Mesodermal cell (in vitro differentiated cells): ENCODE measurements at regions not wholly inside any gene's neighbourhood (a gene's known extent, or its start where the extent isn't known, plus 50 kb on each side); places are given as distances from the start of the nearest gene placed in this dataset.

ENCODE experiments used
- H3K27ac ChIP-seq: 2 replicates; pipeline ENCODE4 v1.7.0; 2013; ENCODE audit warnings: mild to moderate bottlenecking, low read depth, low read length, moderate library complexity; ENCODE audit not compliant: severe bottlenecking
- H3K36me3 ChIP-seq: 2 replicates; pipeline ENCODE4 v1.7.1; 2013; ENCODE audit warnings: mild to moderate bottlenecking, low read length, moderate library complexity; ENCODE audit not compliant: control insufficient read depth, insufficient read depth
- H3K4me1 ChIP-seq: one replicate; pipeline ENCODE4 v1.7.1; 2013; ENCODE audit warnings: mild to moderate bottlenecking, low read length; ENCODE audit not compliant: insufficient read depth, control insufficient read depth, poor library complexity, severe bottlenecking
- H3K4me3 ChIP-seq: 2 replicates; pipeline ENCODE4 v1.7.0; 2013; ENCODE audit warnings: low read length, control low read depth, mild to moderate bottlenecking; ENCODE audit not compliant: insufficient read depth, poor library complexity, severe bottlenecking; ENCODE audit errors: extremely low read depth
- H3K9me3 ChIP-seq: 2 replicates; pipeline ENCODE4 v1.7.1; 2013; ENCODE audit warnings: mild to moderate bottlenecking, low read length, moderate library complexity; ENCODE audit not compliant: control insufficient read depth
- WGBS, 2 experiments: methylation state at CpG; one replicate each; pipeline ENCODE4 v1.1.5; 2013; ENCODE audit warnings: missing lambda C conversion rate in 2 of 2; ENCODE audit not compliant: insufficient coverage in 2 of 2; 5-methylcytosine and 5-hydroxymethylcytosine counted together

DNA sequence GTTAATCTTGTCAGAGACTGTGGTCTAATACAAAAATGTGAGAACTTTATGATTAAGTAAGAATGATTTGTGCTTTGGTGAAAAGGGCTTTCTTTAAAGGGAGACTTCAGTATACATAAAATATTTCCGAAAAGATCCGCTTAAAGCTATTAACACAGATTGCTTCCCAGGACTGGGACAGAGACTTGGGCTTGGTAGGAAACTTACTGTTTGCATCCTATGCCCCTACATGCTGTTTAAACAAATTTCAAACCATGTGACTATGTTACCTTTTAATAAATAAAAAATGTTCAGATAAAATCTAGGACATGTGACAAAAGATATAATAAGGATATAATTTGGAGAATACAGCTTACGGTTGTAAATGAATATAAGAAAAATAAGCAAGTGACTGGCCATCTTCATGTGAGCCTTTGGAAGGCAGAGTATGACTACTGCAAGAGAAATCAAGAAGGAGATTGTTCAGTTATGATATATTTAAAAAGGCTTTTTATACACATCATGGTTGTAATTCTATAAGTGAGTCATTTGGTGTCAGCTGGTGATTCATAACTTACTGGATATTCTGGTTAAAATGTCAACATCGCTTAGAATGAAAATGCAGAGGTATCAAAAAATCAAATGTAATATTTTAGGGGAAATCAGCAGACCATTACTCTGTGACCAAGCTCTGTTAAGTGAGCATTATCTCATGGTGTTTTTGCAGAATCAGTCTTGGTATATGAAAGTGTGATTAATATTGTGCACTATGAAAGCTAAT, 234.7 kb upstream of the E2F7 start:
- H3K4me3 ChIP-seq = no peak overlapping the region
- H3K4me1 ChIP-seq = no peaks in the 10 kb centered on the region
- no peaks in the 10 kb centered on the region for H3K36me3 ChIP-seq
- 80 to 87% methylated on average over 1 to 4 of the region's 4 CpGs for WGBS, 2 experiments
- H3K27ac ChIP-seq = no peak overlapping the region
- H3K9me3 ChIP-seq = no peaks in the 10 kb centered on the region

DNA sequence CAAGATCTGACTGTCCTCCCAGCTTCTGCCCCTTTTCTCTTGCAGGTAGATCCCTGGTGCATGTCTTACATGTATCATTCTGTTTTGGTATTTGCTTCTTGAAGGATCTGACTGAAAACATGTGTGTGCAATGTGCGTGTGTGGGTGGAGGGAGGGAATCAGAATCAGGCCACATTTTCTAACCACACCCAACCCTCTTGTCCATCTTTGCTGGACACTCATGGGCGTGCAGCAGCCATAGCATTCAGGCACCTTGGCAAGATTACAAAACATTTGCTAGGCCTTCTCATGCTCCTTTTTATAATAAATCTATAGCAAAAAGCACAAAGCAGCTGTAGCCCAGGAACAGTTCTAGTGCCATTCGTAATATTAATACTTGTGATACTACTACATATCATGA, 233.6 kb upstream of the E2F7 start:
- WGBS, 2 experiments = 100% methylated on average over 1 of the region's 3 CpGs
- Histone ChIP-seq H3K9me3 (no peaks in the 10 kb centered on the region), H3K27ac (no peak overlapping the region), H3K36me3 (no peaks in the 10 kb centered on the region), H3K4me3 (no peak overlapping the region), H3K4me1 (no peaks in the 10 kb centered on the region)

DNA sequence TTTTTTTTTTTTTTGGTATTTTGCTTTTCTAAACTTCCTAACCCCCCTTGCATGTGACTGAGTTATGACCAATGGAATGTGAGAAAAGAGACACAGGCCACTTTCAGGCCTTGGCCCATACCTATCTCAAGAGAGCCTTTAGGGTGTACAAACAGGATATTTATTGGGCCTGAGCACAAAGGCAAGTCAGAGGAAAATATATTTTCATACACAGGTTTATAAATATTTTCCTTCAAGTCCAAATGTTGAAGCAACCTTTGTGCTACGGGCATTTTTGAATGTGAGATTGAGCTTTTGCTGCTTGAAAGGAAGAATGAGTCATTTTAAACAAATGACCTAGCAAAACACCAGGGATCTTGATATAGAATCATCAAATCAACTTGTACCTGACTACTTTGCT, 228.6 kb upstream of the E2F7 start:
- Histone ChIP-seq H3K27ac (no peak overlapping the region), H3K4me1 (peaks cover 4% of the 10 kb centered on the region), H3K9me3 (no peaks in the 10 kb centered on the region), H3K36me3 (no peaks in the 10 kb centered on the region), H3K4me3 (no peak overlapping the region)
- WGBS, 2 experiments = no CpG with 5 or more reads among the region's 1 CpG

DNA sequence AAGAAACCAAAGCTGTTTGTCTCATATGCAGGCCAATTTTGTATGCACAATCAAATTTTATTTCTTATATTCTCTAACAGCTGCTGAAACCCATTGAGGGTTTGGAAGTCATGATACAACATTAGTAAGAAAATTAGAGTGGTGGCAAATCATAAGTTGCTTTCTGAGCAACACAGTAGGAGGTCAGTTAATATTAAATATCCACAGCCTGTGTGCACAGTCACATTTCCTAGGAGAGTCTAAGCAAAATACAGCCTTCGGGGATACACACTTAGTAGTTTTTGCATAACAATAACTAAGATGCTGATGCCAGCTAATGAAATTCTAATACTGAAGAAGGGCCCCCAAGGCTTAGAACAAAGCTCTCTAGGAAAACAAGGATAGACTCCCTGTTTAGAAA, 209.6 kb upstream of the E2F7 start:
- Histone ChIP-seq H3K36me3 (no peaks in the 10 kb centered on the region), H3K27ac (no peak overlapping the region), H3K9me3 (no peaks in the 10 kb centered on the region), H3K4me3 (no peak overlapping the region), H3K4me1 (no peaks in the 10 kb centered on the region)
- WGBS, 2 experiments = no CpG with 5 or more reads among the region's 1 CpG

DNA sequence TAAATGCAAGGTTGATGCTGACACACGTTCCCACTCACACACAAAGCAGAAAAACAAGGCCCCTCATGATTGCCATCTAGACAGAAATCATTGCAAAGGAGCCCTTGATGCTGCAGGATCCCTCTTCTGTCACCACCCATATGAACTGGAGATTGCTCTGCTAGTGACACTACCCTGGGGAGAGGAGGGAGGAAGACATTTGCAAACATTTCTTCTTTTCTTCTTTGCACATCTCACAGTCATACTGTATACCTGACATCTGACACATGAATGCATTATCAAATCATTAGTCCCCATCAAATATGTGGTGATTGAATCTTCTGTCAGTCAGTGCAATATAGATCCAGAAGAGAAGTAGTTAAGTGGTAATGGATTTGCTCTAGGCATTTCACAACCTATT, 208.5 kb upstream of the E2F7 start:
- Histone ChIP-seq H3K4me3 (no peak overlapping the region), H3K9me3 (no peaks in the 10 kb centered on the region), H3K36me3 (no peaks in the 10 kb centered on the region), H3K27ac (no peak overlapping the region), H3K4me1 (no peaks in the 10 kb centered on the region)
- no CpG with 5 or more reads among the region's 1 CpG for WGBS, 2 experiments

DNA sequence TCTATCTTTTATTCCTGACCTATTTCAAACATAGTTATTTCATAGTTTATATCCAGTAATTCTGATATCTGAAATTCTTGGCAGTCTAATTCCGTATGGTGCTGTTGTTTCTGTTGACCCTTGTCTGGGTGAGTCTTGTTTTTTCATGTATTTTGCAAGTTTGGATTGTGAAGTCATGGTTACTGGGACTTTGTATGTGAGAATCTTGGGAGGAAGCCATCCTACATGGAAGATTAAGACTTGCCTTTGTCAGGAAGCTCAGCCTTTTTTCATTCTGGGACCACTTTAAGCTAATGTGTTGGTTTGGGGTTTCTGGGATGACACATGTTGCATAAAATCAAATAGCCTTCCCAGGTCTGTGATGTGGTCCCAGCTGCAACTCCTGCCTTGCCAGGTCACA, 191.6 kb upstream of the E2F7 start:
- Histone ChIP-seq H3K27ac (no peak overlapping the region), H3K36me3 (no peaks in the 10 kb centered on the region)
- WGBS, 2 experiments = no CpG with 5 or more reads among the region's 1 CpG

DNA sequence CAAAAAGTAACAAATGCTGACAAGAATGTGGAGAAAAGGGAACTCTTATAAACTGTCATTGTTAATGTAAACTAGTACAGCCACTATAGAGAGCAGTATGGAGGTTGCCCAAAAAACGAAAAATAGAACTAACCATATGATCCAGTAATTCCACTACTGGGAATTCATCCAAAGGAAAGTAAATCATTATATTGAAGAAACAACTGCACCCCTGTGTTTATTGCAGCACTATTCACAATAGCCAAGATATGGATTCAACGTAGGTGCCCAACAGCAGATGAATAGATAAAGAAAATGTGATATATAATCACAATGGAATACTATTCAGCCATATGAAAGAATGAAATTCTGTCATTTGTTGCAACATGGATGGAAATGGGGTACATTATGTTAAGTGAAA, 188.0 kb upstream of the E2F7 start:
- no CpG with 5 or more reads among the region's 2 CpGs for WGBS, 2 experiments
- no peak overlapping the region for H3K4me3 ChIP-seq
- H3K4me1 ChIP-seq = no peaks in the 10 kb centered on the region
- no peak overlapping the region for H3K27ac ChIP-seq
- no peaks in the 10 kb centered on the region for H3K36me3 ChIP-seq
- no peaks in the 10 kb centered on the region for H3K9me3 ChIP-seq

More for the DNA sequence above, 191.6 kb upstream of the E2F7 start:
- Histone ChIP-seq H3K4me3 (no peak overlapping the region), H3K9me3 (no peaks in the 10 kb centered on the region), H3K4me1 (no peaks in the 10 kb centered on the region)

DNA sequence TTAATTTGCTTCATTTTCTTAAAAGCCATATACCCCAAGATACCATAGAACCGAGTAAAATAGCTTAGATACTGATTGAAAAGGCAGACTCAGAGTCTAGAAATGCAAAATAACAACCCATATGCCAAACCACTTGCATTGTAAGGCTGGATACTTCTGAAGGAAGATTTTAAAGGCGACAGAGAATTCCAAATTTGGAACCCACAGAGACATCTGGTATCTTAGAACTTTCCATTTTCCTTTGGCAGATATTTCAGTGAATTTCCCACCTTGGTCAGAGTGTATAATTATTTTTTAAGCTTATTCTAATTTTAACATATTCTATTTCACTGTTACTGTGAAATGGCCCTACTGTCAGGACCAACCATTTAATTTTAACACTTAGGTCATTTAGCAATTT, 186.4 kb upstream of the E2F7 start:
- no peak overlapping the region for H3K27ac ChIP-seq
- no peaks in the 10 kb centered on the region for H3K4me1 ChIP-seq
- no peak overlapping the region for H3K4me3 ChIP-seq
- H3K9me3 ChIP-seq = no peaks in the 10 kb centered on the region
- whole genome bisulfite sequencing, 2 experiments = no CpG with 5 or more reads among the region's 2 CpGs
- H3K36me3 ChIP-seq = no peaks in the 10 kb centered on the region

DNA sequence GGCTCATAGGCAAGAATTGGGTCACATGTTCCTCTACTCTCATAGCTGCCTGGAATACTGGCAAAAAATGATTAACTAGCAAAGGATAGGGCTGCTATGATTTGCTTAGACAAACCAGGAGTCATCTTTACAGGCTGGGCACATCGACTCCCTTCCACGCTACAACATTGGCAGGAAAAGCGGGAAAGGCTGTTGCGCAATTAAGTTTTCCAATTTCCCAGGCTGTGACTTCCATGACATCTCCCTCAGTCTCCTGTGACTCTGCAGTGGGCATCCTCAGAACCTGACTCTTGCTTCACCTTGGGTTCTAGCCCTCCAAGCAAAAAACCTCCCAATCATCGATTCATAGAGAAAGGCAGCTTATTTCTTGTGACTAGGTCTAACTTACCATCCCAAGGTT, 184.5 kb upstream of the E2F7 start:
- Histone ChIP-seq H3K4me1 (no peaks in the 10 kb centered on the region), H3K27ac (no peak overlapping the region), H3K36me3 (no peaks in the 10 kb centered on the region), H3K9me3 (no peaks in the 10 kb centered on the region), H3K4me3 (no peak overlapping the region)
- WGBS, 2 experiments = 93 to 100% methylated on average over 5 of the region's 5 CpGs

DNA sequence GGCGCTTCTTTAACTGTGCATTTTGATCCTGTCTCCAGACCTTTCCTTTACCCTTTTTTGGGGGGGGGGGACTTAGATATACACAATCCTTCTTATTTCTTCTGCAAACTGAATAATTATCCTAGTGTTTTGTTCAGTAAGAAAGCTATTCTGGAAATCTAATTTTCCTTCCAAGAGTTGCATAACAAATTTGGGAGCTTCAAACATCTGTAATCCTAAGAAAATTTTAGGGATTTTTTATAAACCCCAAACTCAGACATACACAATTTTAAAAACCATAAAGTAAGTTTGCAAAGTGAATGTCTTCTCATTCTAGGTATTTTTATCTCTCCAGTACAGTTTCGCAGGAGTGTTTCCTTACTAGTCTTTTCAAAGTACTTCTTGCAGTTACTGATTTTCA, 182.7 kb upstream of the E2F7 start:
- Histone ChIP-seq H3K4me1 (no peaks in the 10 kb centered on the region), H3K9me3 (no peaks in the 10 kb centered on the region), H3K27ac (no peak overlapping the region), H3K36me3 (no peaks in the 10 kb centered on the region), H3K4me3 (no peak overlapping the region)
- no CpG with 5 or more reads among the region's 2 CpGs for WGBS, 2 experiments

DNA sequence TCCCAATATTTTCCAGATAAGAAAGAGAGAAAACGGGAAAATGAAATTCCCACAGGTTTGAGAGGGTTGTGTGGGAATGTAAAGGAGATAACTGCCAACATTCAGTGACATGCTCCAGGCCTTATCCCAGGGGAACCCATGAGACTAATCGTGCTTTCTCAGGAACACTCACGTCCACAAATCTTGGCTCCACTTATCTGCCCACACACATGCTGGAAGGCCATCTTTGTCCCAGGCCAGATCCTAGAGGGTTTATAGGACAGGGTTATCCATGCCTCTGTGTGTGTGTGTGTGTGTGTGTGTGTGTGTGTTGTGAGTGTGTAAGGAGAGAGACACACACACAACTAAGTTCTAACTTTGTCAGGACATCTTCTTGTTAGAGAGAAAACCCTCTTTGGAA, 182.2 kb upstream of the E2F7 start:
- H3K27ac ChIP-seq = no peak overlapping the region
- WGBS, 2 experiments = no CpG with 5 or more reads among the region's 3 CpGs
- no peaks in the 10 kb centered on the region for H3K36me3 ChIP-seq
- no peaks in the 10 kb centered on the region for H3K4me1 ChIP-seq
- no peak overlapping the region for H3K4me3 ChIP-seq
- H3K9me3 ChIP-seq = no peaks in the 10 kb centered on the region
